ENCODE measurements at regions not wholly inside any gene's neighbourhood (a gene's known extent, or its start where the extent isn't known, plus 50 kb on each side); places are given as distances from the start of the nearest gene placed in this dataset.

DNA sequence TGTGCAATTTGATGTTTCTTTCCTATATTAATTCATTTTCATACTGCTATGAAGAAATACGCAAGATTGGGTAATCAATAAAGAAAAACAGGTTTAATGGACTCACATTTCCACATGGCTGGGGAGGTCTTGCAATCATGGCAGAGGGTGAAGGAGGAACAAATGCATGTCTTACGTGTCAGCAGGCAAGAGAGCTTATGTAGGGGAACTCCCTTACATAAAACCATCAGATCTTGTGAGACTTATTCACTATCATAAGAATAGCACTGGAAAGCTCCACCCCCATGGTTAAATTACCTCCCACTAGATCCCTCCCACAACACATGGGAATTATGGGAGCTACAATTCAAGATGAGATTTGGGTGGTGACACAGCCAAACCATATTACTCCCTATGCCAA is 418.9 kb upstream of the MAF start:
- TF ChIP-seq, protein P1, sequence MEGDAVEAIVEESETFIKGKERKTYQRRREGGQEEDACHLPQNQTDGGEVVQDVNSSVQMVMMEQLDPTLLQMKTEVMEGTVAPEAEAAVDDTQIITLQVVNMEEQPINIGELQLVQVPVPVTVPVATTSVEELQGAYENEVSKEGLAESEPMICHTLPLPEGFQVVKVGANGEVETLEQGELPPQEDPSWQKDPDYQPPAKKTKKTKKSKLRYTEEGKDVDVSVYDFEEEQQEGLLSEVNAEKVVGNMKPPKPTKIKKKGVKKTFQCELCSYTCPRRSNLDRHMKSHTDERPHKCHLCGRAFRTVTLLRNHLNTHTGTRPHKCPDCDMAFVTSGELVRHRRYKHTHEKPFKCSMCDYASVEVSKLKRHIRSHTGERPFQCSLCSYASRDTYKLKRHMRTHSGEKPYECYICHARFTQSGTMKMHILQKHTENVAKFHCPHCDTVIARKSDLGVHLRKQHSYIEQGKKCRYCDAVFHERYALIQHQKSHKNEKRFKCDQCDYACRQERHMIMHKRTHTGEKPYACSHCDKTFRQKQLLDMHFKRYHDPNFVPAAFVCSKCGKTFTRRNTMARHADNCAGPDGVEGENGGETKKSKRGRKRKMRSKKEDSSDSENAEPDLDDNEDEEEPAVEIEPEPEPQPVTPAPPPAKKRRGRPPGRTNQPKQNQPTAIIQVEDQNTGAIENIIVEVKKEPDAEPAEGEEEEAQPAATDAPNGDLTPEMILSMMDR (IDR thresholded peaks at IDR 0.05; ENCODE audit: low read depth, low read length, poor library complexity, severe bottlenecking) = no peak
- no peak for TF ChIP-seq EZH2phosphoT487 (IDR thresholded peaks at IDR 0.05; ENCODE audit: borderline replicate concordance, low read length)

All from DOHH2 (cell line).